ENCODE measurements at regions not wholly inside any gene's neighbourhood (a gene's known extent, or its start where the extent isn't known, plus 50 kb on each side); places are given as distances from the start of the nearest gene placed in this dataset.

DNA sequence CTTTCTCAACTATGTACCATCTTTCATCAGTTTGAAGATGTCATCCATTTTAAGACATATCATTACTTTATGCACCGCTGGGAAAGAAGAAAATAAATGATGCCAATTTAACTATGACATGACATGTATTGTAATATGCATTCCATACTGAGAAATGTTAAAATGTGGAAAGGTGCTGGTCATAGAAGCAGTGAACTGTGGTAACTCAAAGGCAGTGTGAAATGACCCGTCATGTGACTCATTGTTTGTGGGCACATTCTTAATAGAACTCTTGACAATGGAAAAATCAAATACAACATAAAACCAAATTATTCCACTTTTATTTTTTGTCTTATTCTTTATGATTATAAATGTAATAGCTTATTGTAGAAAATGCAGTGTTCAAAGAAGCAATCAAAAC, 455.0 kb upstream of the ST6GAL2 start (continued):
- TF ChIP-seq, protein P1, sequence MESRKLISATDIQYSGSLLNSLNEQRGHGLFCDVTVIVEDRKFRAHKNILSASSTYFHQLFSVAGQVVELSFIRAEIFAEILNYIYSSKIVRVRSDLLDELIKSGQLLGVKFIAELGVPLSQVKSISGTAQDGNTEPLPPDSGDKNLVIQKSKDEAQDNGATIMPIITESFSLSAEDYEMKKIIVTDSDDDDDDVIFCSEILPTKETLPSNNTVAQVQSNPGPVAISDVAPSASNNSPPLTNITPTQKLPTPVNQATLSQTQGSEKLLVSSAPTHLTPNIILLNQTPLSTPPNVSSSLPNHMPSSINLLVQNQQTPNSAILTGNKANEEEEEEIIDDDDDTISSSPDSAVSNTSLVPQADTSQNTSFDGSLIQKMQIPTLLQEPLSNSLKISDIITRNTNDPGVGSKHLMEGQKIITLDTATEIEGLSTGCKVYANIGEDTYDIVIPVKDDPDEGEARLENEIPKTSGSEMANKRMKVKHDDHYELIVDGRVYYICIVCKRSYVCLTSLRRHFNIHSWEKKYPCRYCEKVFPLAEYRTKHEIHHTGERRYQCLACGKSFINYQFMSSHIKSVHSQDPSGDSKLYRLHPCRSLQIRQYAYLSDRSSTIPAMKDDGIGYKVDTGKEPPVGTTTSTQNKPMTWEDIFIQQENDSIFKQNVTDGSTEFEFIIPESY (IDR thresholded peaks at IDR 0.05; ENCODE audit: borderline replicate concordance, low read depth), result no peak
- TF ChIP-seq NRF1 (IDR thresholded peaks at IDR 0.05; ENCODE audit: low read depth, low read length) (no peak), CHD2 (IDR thresholded peaks at IDR 0.05; ENCODE audit: low read length, partially characterized antibody) (no peak), FOXM1 (IDR thresholded peaks at IDR 0.05; ENCODE audit: low read depth) (no peak), POLR2AphosphoS5 (IDR thresholded peaks at IDR 0.05; ENCODE audit: low read depth, low read length) (no peak), EP300 (IDR thresholded peaks at IDR 0.05; ENCODE audit: borderline replicate concordance in 1 of 2, low read depth in 1 of 2, low read length in 1 of 2) (no peak), RCOR1 (IDR thresholded peaks at IDR 0.05; ENCODE audit: low read length) (no peak), FOXJ3 (CRISPR knock-in tag; IDR thresholded peaks at IDR 0.05) (no peak)
- TF ChIP-seq, protein P2, sequence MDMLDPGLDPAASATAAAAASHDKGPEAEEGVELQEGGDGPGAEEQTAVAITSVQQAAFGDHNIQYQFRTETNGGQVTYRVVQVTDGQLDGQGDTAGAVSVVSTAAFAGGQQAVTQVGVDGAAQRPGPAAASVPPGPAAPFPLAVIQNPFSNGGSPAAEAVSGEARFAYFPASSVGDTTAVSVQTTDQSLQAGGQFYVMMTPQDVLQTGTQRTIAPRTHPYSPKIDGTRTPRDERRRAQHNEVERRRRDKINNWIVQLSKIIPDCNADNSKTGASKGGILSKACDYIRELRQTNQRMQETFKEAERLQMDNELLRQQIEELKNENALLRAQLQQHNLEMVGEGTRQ (IDR thresholded peaks at IDR 0.05; ENCODE audit: borderline replicate concordance, low read depth, low read length), result no peak

DNA sequence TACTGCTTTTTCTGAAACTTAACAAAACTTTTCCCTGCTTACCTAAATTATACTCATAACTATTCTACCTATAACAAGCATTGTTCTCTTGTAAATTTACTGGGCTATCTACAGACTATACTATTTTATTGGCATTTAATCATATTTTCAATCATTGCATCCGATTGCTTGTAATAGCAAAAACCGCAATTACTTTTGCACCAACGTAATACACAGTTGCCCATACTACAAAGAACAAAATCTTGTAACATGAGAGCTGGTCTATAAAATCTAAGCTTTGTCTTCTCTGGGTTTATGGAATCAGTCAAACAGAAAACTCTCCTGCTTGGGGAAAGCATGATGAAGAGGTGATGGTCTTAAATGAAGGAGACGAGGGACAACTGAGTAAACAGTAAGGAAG, 463.4 kb upstream of the ST6GAL2 start:
- POLR2A ChIA-PET, result no interaction called here
- Histone ChIP-seq H3K4me1 (ENCODE audit: control insufficient read depth in 1 of 2, insufficient read depth in 2 of 2, low read depth in 1 of 2, low read length in 1 of 2) (no peaks in the 10 kb centered on the region), H2AFZ (ENCODE audit: low read depth) (no peak overlapping the region), H3K79me2 (ENCODE audit: insufficient read depth) (no peaks in the 10 kb centered on the region), H3F3A (replicated peaks; ENCODE audit: insufficient read depth) (no peaks in the 10 kb centered on the region), H3K36me3 (replicated peaks in 1 of 2; ENCODE audit: control insufficient read depth in 1 of 2, insufficient read depth in 2 of 2, low read length in 1 of 2) (no peaks in the 10 kb centered on the region), H3K9me2 (no peaks in the 10 kb centered on the region), H3K9ac (no peak overlapping the region), H3K4me2 (no peak overlapping the region), H3K27ac (ENCODE audit: low read depth in 2 of 2, low read length in 1 of 2) (no peak overlapping the region), H3K9me3 (no peaks in the 10 kb centered on the region), H3K4me3 (ENCODE audit: low read depth in 2 of 2, low read length in 1 of 2) (no peak overlapping the region), H4K20me1 (ENCODE audit: insufficient read depth) (no peaks in the 10 kb centered on the region), H3K27me3 (ENCODE audit: insufficient read depth) (no peaks in the 10 kb centered on the region)
- 72% methylated on average over 4 of the region's 4 CpGs for WGBS (ENCODE audit: low lambda C conversion rate)
- CTCF ChIA-PET, result interaction anchor here (1.0 kb wide), 1 partner anchor 112 kb away, joined by 3 read pairs; no protein-coding TSS in a partner anchor
- no peak for TF ChIP-seq MXI1 (IDR thresholded peaks at IDR 0.05; ENCODE audit: low read depth, low read length)
- TF ChIP-seq EZH2phosphoT487 (IDR thresholded peaks at IDR 0.05; ENCODE audit: borderline replicate concordance, low read depth), result no peak
- no peak for TF ChIP-seq TAF1 (IDR thresholded peaks at IDR 0.05; ENCODE audit: borderline replicate concordance, low read depth, low read length)
- no peak for TF ChIP-seq RCOR1 (IDR thresholded peaks at IDR 0.05; ENCODE audit: low read length)
- TF ChIP-seq, protein P3, sequence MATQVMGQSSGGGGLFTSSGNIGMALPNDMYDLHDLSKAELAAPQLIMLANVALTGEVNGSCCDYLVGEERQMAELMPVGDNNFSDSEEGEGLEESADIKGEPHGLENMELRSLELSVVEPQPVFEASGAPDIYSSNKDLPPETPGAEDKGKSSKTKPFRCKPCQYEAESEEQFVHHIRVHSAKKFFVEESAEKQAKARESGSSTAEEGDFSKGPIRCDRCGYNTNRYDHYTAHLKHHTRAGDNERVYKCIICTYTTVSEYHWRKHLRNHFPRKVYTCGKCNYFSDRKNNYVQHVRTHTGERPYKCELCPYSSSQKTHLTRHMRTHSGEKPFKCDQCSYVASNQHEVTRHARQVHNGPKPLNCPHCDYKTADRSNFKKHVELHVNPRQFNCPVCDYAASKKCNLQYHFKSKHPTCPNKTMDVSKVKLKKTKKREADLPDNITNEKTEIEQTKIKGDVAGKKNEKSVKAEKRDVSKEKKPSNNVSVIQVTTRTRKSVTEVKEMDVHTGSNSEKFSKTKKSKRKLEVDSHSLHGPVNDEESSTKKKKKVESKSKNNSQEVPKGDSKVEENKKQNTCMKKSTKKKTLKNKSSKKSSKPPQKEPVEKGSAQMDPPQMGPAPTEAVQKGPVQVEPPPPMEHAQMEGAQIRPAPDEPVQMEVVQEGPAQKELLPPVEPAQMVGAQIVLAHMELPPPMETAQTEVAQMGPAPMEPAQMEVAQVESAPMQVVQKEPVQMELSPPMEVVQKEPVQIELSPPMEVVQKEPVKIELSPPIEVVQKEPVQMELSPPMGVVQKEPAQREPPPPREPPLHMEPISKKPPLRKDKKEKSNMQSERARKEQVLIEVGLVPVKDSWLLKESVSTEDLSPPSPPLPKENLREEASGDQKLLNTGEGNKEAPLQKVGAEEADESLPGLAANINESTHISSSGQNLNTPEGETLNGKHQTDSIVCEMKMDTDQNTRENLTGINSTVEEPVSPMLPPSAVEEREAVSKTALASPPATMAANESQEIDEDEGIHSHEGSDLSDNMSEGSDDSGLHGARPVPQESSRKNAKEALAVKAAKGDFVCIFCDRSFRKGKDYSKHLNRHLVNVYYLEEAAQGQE (IDR thresholded peaks at IDR 0.05; ENCODE audit: low read depth, low read length), result no peak
- TF ChIP-seq JUND (IDR thresholded peaks at IDR 0.05), result no peak
- no peak for DNase-seq

Data from SK-N-SH (cell line).